ENCODE measurements at regions not wholly inside any gene's neighbourhood (a gene's known extent, or its start where the extent isn't known, plus 50 kb on each side); places are given as distances from the start of the nearest gene placed in this dataset.

GRCh38 chr22:48396785-48397530 lies 1430.7 kb downstream of the BRD1 start:
- DNase-seq, result no peak

- no peak for DNase-seq
Observed at GRCh38 chr22:48396091-48396784, 1431.4 kb downstream of the BRD1 start.

GRCh38 chr22:48395201-48395600 lies 1432.5 kb downstream of the BRD1 start:
- DNase-seq, result no peak

- no peak for DNase-seq
Observed at GRCh38 chr22:48394787-48395186, 1432.9 kb downstream of the BRD1 start.

- no peak for DNase-seq
Observed at GRCh38 chr22:48393885-48394284, 1433.8 kb downstream of the BRD1 start.

- no peak for DNase-seq
Observed at GRCh38 chr22:48393041-48393370, 1434.7 kb downstream of the BRD1 start.

GRCh38 chr22:48391820-48392219 lies 1435.9 kb downstream of the BRD1 start:
- DNase-seq, result no peak

GRCh38 chr22:48391171-48391711 lies 1436.4 kb downstream of the BRD1 start:
- DNase-seq, result no peak

- no peak for DNase-seq
Observed at GRCh38 chr22:48389916-48390315, 1437.8 kb downstream of the BRD1 start.

- no peak for DNase-seq
Observed at GRCh38 chr22:48382197-48382596, 1445.5 kb downstream of the BRD1 start.

- DNase-seq, result no peak
Observed at GRCh38 chr22:48380016-48380665, 1447.5 kb downstream of the BRD1 start.

GRCh38 chr22:48379371-48379770 lies 1448.3 kb downstream of the BRD1 start:
- DNase-seq, result no peak

- DNase-seq, result no peak
Observed at GRCh38 chr22:48378673-48379072, 1449.0 kb downstream of the BRD1 start.

GRCh38 chr22:48376936-48377712 lies 1450.5 kb downstream of the BRD1 start:
- no peak for DNase-seq

- DNase-seq, result no peak
Observed at GRCh38 chr22:48376428-48376827, 1451.2 kb downstream of the BRD1 start.

GRCh38 chr22:48373626-48374173 lies 1454.0 kb downstream of the BRD1 start:
- DNase-seq, result no peak

- no peak for DNase-seq
Observed at GRCh38 chr22:48372390-48372789, 1455.3 kb downstream of the BRD1 start.

GRCh38 chr22:48371391-48371790 lies 1456.3 kb downstream of the BRD1 start:
- no peak for DNase-seq

- no peak for DNase-seq
Observed at GRCh38 chr22:48370508-48371325, 1457.0 kb downstream of the BRD1 start.

- DNase-seq, result no peak
Observed at GRCh38 chr22:48369789-48370507, 1457.7 kb downstream of the BRD1 start.

Data from hypothalamus (tissue), 51 donors.